NCI-H748 (cell line): ENCODE measurements at regions not wholly inside any gene's neighbourhood (a gene's known extent, or its start where the extent isn't known, plus 50 kb on each side); places are given as distances from the start of the nearest gene placed in this dataset.
A peak's percentile ranks its signal among the peaks of the same experiment; 100 is the strongest.

Experiments
- DNase-seq: peaks from one replicate; lab custom pipeline; 2025; ENCODE audit not compliant: unreplicated experiment; lab: John Stamatoyannopoulos, UW

GRCh38 chr12:65596514-65597091 lies 227.7 kb upstream of the HMGA2 start:
- DNase-seq: no peak

GRCh38 chr12:65597527-65597926 lies 226.8 kb upstream of the HMGA2 start:
- no peak for DNase-seq

- no peak for DNase-seq
These were observed 225.6 kb upstream of the HMGA2 start for GRCh38 chr12:65598688-65599087.

GRCh38 chr12:65602253-65602609 lies 222.1 kb upstream of the HMGA2 start:
- DNase-seq: no peak

GRCh38 chr12:65602610-65603295 lies 221.5 kb upstream of the HMGA2 start:
- peak; percentile 59 for DNase-seq

- DNase-seq: no peak
These were observed 220.6 kb upstream of the HMGA2 start for GRCh38 chr12:65603438-65604351.

GRCh38 chr12:65605019-65605418 lies 219.3 kb upstream of the HMGA2 start:
- DNase-seq: no peak

- DNase-seq: no peak
These were observed 218.1 kb upstream of the HMGA2 start for GRCh38 chr12:65606008-65606766.

- DNase-seq: no peak
These were observed 216.9 kb upstream of the HMGA2 start for GRCh38 chr12:65607401-65607841.

GRCh38 chr12:65608319-65608916 lies 215.9 kb upstream of the HMGA2 start:
- DNase-seq: no peak

GRCh38 chr12:65609359-65609771 lies 214.9 kb upstream of the HMGA2 start:
- DNase-seq: no peak

- DNase-seq: no peak
These were observed 212.9 kb upstream of the HMGA2 start for GRCh38 chr12:65611396-65611795.

GRCh38 chr12:65612440-65612839 lies 211.8 kb upstream of the HMGA2 start:
- no peak for DNase-seq

GRCh38 chr12:65613692-65614091 lies 210.6 kb upstream of the HMGA2 start:
- DNase-seq: no peak

GRCh38 chr12:65614259-65614889 lies 209.9 kb upstream of the HMGA2 start:
- no peak for DNase-seq

GRCh38 chr12:65615118-65615517 lies 209.2 kb upstream of the HMGA2 start:
- no peak for DNase-seq

GRCh38 chr12:65616022-65616421 lies 208.3 kb upstream of the HMGA2 start:
- DNase-seq: no peak

- no peak for DNase-seq
These were observed 205.7 kb upstream of the HMGA2 start for GRCh38 chr12:65618588-65618987.

- no peak for DNase-seq
These were observed 205.3 kb upstream of the HMGA2 start for GRCh38 chr12:65619018-65619417.

- DNase-seq: no peak
These were observed 204.2 kb upstream of the HMGA2 start for GRCh38 chr12:65620046-65620445.
